Ovary (tissue), 3 donors: ENCODE measurements at regions not wholly inside any gene's neighbourhood (a gene's known extent, or its start where the extent isn't known, plus 50 kb on each side); places are given as distances from the start of the nearest gene placed in this dataset.

Source experiments
- CTCF ChIP-seq, 3 donors: fragments of 450-650 bp in 2 of 3; fragments of 200-600 bp in 1 of 3; IDR thresholded peaks; one replicate each; pipeline versions ENCODE4 v1.5.1 to v1.8.0; 2016 to 2022; ENCODE audit warnings: antibody characterized with exemption in 3 of 3, mild to moderate bottlenecking in 1 of 3
- POLR2A ChIP-seq: fragments of 450-650 bp; IDR thresholded peaks from one replicate; pipeline ENCODE4 v1.6.1; 2017; ENCODE audit warnings: antibody characterized with exemption, mild to moderate bottlenecking, moderate library complexity
- donor health status: DM: no; HTN: no; CAD: no.

- TF ChIP-seq CTCF (IDR thresholded peaks at IDR 0.05) (no peak), POLR2A (no peak)
These were observed 346.9 kb upstream of the SFSWAP start for GRCh38 chr12:131363841-131364495.
